ENCODE measurements at regions not wholly inside any gene's neighbourhood (a gene's known extent, or its start where the extent isn't known, plus 50 kb on each side); places are given as distances from the start of the nearest gene placed in this dataset.
"Not testable (repeated sequence)": the region's sequence is repeated elsewhere in the genome, so short reads cannot be mapped to it uniquely, and the experiment has no call there.

GRCh38 chr3:68560728-68561127, 371.6 kb downstream of the TAFA4 start:
- WGBS, 2 experiments (ENCODE audit: insufficient coverage in 2 of 2) = 100% methylated on average over 2 of the region's 2 CpGs; no CpG with 5 or more reads in 1 of the 2 experiments

GRCh38 chr3:68535782-68536181, 396.6 kb downstream of the TAFA4 start:
- Histone ChIP-seq H3K36me3 (ENCODE audit: control insufficient read depth, insufficient read depth, low read length) (no peaks in the 10 kb centered on the region), H3K9me3 (ENCODE audit: control insufficient read depth, low read length) (no peaks in the 10 kb centered on the region), H3K4me3 (ENCODE audit: extremely low read depth, insufficient read depth, low read length, poor library complexity, severe bottlenecking) (no peak overlapping the region), H3K27ac (ENCODE audit: low read depth, low read length, severe bottlenecking) (no peak overlapping the region), H3K4me1 (ENCODE audit: control insufficient read depth, insufficient read depth, low read length, poor library complexity, severe bottlenecking) (no peaks in the 10 kb centered on the region)

More at GRCh38 chr3:68560728-68561127, 371.6 kb downstream of the TAFA4 start:
- no peak overlapping the region for H3K4me3 ChIP-seq (ENCODE audit: extremely low read depth, insufficient read depth, low read length, poor library complexity, severe bottlenecking)
- H3K36me3 ChIP-seq (ENCODE audit: control insufficient read depth, insufficient read depth, low read length) = no peaks in the 10 kb centered on the region
- H3K9me3 ChIP-seq (ENCODE audit: control insufficient read depth, low read length) = no peaks in the 10 kb centered on the region
- no peak overlapping the region for H3K27ac ChIP-seq (ENCODE audit: low read depth, low read length, severe bottlenecking)
- H3K4me1 ChIP-seq (ENCODE audit: control insufficient read depth, insufficient read depth, low read length, poor library complexity, severe bottlenecking) = no peaks in the 10 kb centered on the region

GRCh38 chr3:68523330-68523729, 409.0 kb downstream of the TAFA4 start:
- Histone ChIP-seq H3K36me3 (ENCODE audit: control insufficient read depth, insufficient read depth, low read length) (no peaks in the 10 kb centered on the region), H3K4me1 (ENCODE audit: control insufficient read depth, insufficient read depth, low read length, poor library complexity, severe bottlenecking) (no peaks in the 10 kb centered on the region), H3K9me3 (ENCODE audit: control insufficient read depth, low read length) (no peaks in the 10 kb centered on the region), H3K4me3 (ENCODE audit: extremely low read depth, insufficient read depth, low read length, poor library complexity, severe bottlenecking) (no peak overlapping the region), H3K27ac (ENCODE audit: low read depth, low read length, severe bottlenecking) (no peak overlapping the region)

- H3K27ac ChIP-seq (ENCODE audit: low read depth, low read length, severe bottlenecking) = no peak overlapping the region
Measured at GRCh38 chr3:68515237-68515636, 417.1 kb downstream of the TAFA4 start.

GRCh38 chr3:68504201-68504600, 428.1 kb downstream of the TAFA4 start:
- Histone ChIP-seq H3K9me3 (ENCODE audit: control insufficient read depth, low read length) (peaks cover 3% of the 10 kb centered on the region), H3K4me3 (ENCODE audit: extremely low read depth, insufficient read depth, low read length, poor library complexity, severe bottlenecking) (no peak overlapping the region), H3K4me1 (ENCODE audit: control insufficient read depth, insufficient read depth, low read length, poor library complexity, severe bottlenecking) (no peaks in the 10 kb centered on the region), H3K27ac (ENCODE audit: low read depth, low read length, severe bottlenecking) (no peak overlapping the region), H3K36me3 (ENCODE audit: control insufficient read depth, insufficient read depth, low read length) (no peaks in the 10 kb centered on the region)
- WGBS, 2 experiments (ENCODE audit: insufficient coverage in 2 of 2) = 55 to 67% methylated on average over 2 of the region's 2 CpGs

More at GRCh38 chr3:68515237-68515636, 417.1 kb downstream of the TAFA4 start:
- H3K4me1 ChIP-seq (ENCODE audit: control insufficient read depth, insufficient read depth, low read length, poor library complexity, severe bottlenecking) = no peaks in the 10 kb centered on the region
- no peaks in the 10 kb centered on the region for H3K36me3 ChIP-seq (ENCODE audit: control insufficient read depth, insufficient read depth, low read length)
- H3K4me3 ChIP-seq (ENCODE audit: extremely low read depth, insufficient read depth, low read length, poor library complexity, severe bottlenecking) = no peak overlapping the region
- no CpG with 5 or more reads among the region's 1 CpG for WGBS, 2 experiments (ENCODE audit: insufficient coverage in 2 of 2)
- no peaks in the 10 kb centered on the region for H3K9me3 ChIP-seq (ENCODE audit: control insufficient read depth, low read length)

- H3K9me3 ChIP-seq (ENCODE audit: control insufficient read depth, low read length); H3K4me3 ChIP-seq (ENCODE audit: extremely low read depth, insufficient read depth, low read length, poor library complexity, severe bottlenecking); H3K4me1 ChIP-seq (ENCODE audit: control insufficient read depth, insufficient read depth, low read length, poor library complexity, severe bottlenecking); H3K27ac ChIP-seq (ENCODE audit: low read depth, low read length, severe bottlenecking); H3K36me3 ChIP-seq (ENCODE audit: control insufficient read depth, insufficient read depth, low read length): not testable (repeated sequence)
- 100% methylated on average over 1 of the region's 1 CpG; no CpG with 5 or more reads in 1 of the 2 experiments for WGBS, 2 experiments (ENCODE audit: insufficient coverage in 2 of 2)
Measured at GRCh38 chr3:68485845-68486244, 446.5 kb downstream of the TAFA4 start.

- Histone ChIP-seq H3K4me1 (ENCODE audit: control insufficient read depth, insufficient read depth, low read length, poor library complexity, severe bottlenecking) (no peaks in the 10 kb centered on the region), H3K36me3 (ENCODE audit: control insufficient read depth, insufficient read depth, low read length) (no peaks in the 10 kb centered on the region), H3K4me3 (ENCODE audit: extremely low read depth, insufficient read depth, low read length, poor library complexity, severe bottlenecking) (no peak overlapping the region), H3K27ac (ENCODE audit: low read depth, low read length, severe bottlenecking) (no peak overlapping the region), H3K9me3 (ENCODE audit: control insufficient read depth, low read length) (no peaks in the 10 kb centered on the region)
- WGBS, 2 experiments (ENCODE audit: insufficient coverage in 2 of 2) = 91 to 93% methylated on average over 1 of the region's 1 CpG
Measured at GRCh38 chr3:68485051-68485450, 447.3 kb downstream of the TAFA4 start.

GRCh38 chr3:68483601-68484000, 448.7 kb downstream of the TAFA4 start:
- Histone ChIP-seq H3K9me3 (ENCODE audit: control insufficient read depth, low read length) (no peaks in the 10 kb centered on the region), H3K36me3 (ENCODE audit: control insufficient read depth, insufficient read depth, low read length) (no peaks in the 10 kb centered on the region), H3K4me1 (ENCODE audit: control insufficient read depth, insufficient read depth, low read length, poor library complexity, severe bottlenecking) (no peaks in the 10 kb centered on the region), H3K27ac (ENCODE audit: low read depth, low read length, severe bottlenecking) (no peak overlapping the region), H3K4me3 (ENCODE audit: extremely low read depth, insufficient read depth, low read length, poor library complexity, severe bottlenecking) (no peak overlapping the region)
- 76 to 100% methylated on average over 1 to 3 of the region's 3 CpGs for WGBS, 2 experiments (ENCODE audit: insufficient coverage in 2 of 2)

GRCh38 chr3:68483041-68483440, 449.3 kb downstream of the TAFA4 start:
- Histone ChIP-seq H3K9me3 (ENCODE audit: control insufficient read depth, low read length) (no peaks in the 10 kb centered on the region), H3K4me3 (ENCODE audit: extremely low read depth, insufficient read depth, low read length, poor library complexity, severe bottlenecking) (no peak overlapping the region), H3K4me1 (ENCODE audit: control insufficient read depth, insufficient read depth, low read length, poor library complexity, severe bottlenecking) (no peaks in the 10 kb centered on the region), H3K27ac (ENCODE audit: low read depth, low read length, severe bottlenecking) (no peak overlapping the region), H3K36me3 (ENCODE audit: control insufficient read depth, insufficient read depth, low read length) (no peaks in the 10 kb centered on the region)
- WGBS, 2 experiments (ENCODE audit: insufficient coverage in 2 of 2) = 92 to 100% methylated on average over 1 to 2 of the region's 2 CpGs

GRCh38 chr3:68482565-68482964, 449.8 kb downstream of the TAFA4 start:
- 88 to 100% methylated on average over 1 to 2 of the region's 2 CpGs for WGBS, 2 experiments (ENCODE audit: insufficient coverage in 2 of 2)
- Histone ChIP-seq H3K27ac (ENCODE audit: low read depth, low read length, severe bottlenecking) (no peak overlapping the region), H3K4me3 (ENCODE audit: extremely low read depth, insufficient read depth, low read length, poor library complexity, severe bottlenecking) (no peak overlapping the region), H3K4me1 (ENCODE audit: control insufficient read depth, insufficient read depth, low read length, poor library complexity, severe bottlenecking) (no peaks in the 10 kb centered on the region), H3K36me3 (ENCODE audit: control insufficient read depth, insufficient read depth, low read length) (no peaks in the 10 kb centered on the region), H3K9me3 (ENCODE audit: control insufficient read depth, low read length) (no peaks in the 10 kb centered on the region)

GRCh38 chr3:68479779-68480178, 452.6 kb downstream of the TAFA4 start:
- no peaks in the 10 kb centered on the region for H3K9me3 ChIP-seq (ENCODE audit: control insufficient read depth, low read length)
- no peak overlapping the region for H3K27ac ChIP-seq (ENCODE audit: low read depth, low read length, severe bottlenecking)
- H3K4me3 ChIP-seq (ENCODE audit: extremely low read depth, insufficient read depth, low read length, poor library complexity, severe bottlenecking) = no peak overlapping the region
- WGBS, 2 experiments (ENCODE audit: insufficient coverage in 2 of 2) = 86 to 94% methylated on average over 1 to 3 of the region's 3 CpGs
- H3K36me3 ChIP-seq (ENCODE audit: control insufficient read depth, insufficient read depth, low read length) = no peaks in the 10 kb centered on the region
- no peaks in the 10 kb centered on the region for H3K4me1 ChIP-seq (ENCODE audit: control insufficient read depth, insufficient read depth, low read length, poor library complexity, severe bottlenecking)
